OCI-LY3 (cell line): ENCODE measurements at regions not wholly inside any gene's neighbourhood (a gene's known extent, or its start where the extent isn't known, plus 50 kb on each side); places are given as distances from the start of the nearest gene placed in this dataset.

Experiments
- EZH2phosphoT487 ChIP-seq: fragments of 200-600 bp; shearing (Covaris generic); IDR thresholded peaks from 2 replicates; pipeline ENCODE4 v1.6.1; 2018; ENCODE audit warnings: antibody characterized with exemption, mixed run types, low read depth
- TF ChIP-seq, protein P1 (sequence below): fragments of 200-600, 300-600 bp; sonication (generic); IDR thresholded peaks from 2 replicates; pipeline ENCODE4 v1.5.1; 2014; ENCODE audit warnings: antibody characterized with exemption, low read length, low read depth

DNA sequence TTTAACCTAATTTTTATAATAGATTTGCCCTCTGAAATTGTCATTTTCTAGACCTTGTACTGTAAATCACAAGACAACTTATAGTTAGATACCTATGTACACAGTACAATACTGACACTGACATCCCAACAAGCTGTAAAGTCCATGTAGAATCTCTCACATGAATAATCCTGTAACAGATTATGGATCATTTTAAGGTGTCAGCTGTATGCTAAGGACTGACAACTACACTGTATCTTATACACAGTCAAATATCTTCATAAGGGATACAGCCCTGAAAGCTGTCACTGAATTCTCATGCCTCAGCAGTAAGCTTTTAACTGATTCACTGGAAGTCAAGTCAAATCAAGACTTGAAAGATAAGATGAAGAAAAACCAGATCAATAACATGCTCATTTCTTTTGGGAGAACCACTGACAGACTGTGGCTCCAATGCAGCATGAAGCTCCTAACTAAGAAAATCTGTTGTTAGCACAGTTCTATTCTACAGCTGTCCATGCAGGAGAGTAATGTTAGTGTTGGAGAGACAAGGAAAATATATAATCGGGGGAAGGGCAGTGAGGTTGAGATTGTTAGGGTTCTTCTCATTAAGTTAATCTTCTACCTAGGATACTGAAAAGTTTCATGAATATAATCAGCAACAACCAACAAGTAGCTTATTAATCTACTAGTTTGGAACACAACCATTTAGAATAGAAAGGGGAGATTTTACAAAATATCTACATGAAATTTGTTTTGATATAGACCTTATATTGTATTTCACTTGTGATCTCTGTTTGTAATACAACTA is 612.0 kb downstream of the PCDH18 start:
- TF ChIP-seq, protein P1, sequence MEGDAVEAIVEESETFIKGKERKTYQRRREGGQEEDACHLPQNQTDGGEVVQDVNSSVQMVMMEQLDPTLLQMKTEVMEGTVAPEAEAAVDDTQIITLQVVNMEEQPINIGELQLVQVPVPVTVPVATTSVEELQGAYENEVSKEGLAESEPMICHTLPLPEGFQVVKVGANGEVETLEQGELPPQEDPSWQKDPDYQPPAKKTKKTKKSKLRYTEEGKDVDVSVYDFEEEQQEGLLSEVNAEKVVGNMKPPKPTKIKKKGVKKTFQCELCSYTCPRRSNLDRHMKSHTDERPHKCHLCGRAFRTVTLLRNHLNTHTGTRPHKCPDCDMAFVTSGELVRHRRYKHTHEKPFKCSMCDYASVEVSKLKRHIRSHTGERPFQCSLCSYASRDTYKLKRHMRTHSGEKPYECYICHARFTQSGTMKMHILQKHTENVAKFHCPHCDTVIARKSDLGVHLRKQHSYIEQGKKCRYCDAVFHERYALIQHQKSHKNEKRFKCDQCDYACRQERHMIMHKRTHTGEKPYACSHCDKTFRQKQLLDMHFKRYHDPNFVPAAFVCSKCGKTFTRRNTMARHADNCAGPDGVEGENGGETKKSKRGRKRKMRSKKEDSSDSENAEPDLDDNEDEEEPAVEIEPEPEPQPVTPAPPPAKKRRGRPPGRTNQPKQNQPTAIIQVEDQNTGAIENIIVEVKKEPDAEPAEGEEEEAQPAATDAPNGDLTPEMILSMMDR, result no peak
- TF ChIP-seq EZH2phosphoT487, result no peak
